Endothelial cell of umbilical vein (primary cell): ENCODE measurements at regions not wholly inside any gene's neighbourhood (a gene's known extent, or its start where the extent isn't known, plus 50 kb on each side); places are given as distances from the start of the nearest gene placed in this dataset.

ENCODE experiments used
- CTCF ChIP-seq, 2 donors: IDR thresholded peaks; 1 replicate in 1 of 2; 2 replicates in 1 of 2; pipeline ENCODE4 v1.5.1; 2011; ENCODE audit warnings: low read length in 2 of 2, mild to moderate bottlenecking in 2 of 2, moderate library complexity in 2 of 2, control low read depth in 1 of 2, inconsistent platforms in 1 of 2, low read depth in 1 of 2; ENCODE audit not compliant: insufficient read depth in 1 of 2; ENCODE audit errors: extremely low read depth in 1 of 2
- EZH2 ChIP-seq: IDR thresholded peaks from 2 replicates; pipeline ENCODE4 v1.6.1; 2012; ENCODE audit warnings: borderline replicate concordance, low read depth, mild to moderate bottlenecking, moderate library complexity, low read length, inconsistent platforms; ENCODE audit not compliant: severe bottlenecking
- JUN ChIP-seq: IDR thresholded peaks from 2 replicates; pipeline ENCODE4 v1.6.1; 2011; ENCODE audit warnings: borderline replicate concordance, low read depth; ENCODE audit not compliant: insufficient read length, insufficient read depth
- MAX ChIP-seq: IDR thresholded peaks from 2 replicates; pipeline ENCODE4 v1.6.1; 2011; ENCODE audit not compliant: insufficient read depth, insufficient read length
- MYC ChIP-seq: IDR thresholded peaks from one replicate; pipeline ENCODE4 v1.6.1; 2011; ENCODE audit warnings: mild to moderate bottlenecking, low read depth, low read length
- POLR2A ChIP-seq: IDR thresholded peaks from 2 replicates; pipeline ENCODE4 v1.6.1; 2012; ENCODE audit warnings: low read depth, mild to moderate bottlenecking, control low read depth, low read length
- POLR2AphosphoS5 ChIP-seq: IDR thresholded peaks from 2 replicates; pipeline ENCODE4 v1.6.1; 2012; ENCODE audit warnings: low read depth, mild to moderate bottlenecking, control low read depth, low read length, moderate library complexity; ENCODE audit not compliant: insufficient read depth

GRCh38 chr20:19935842-19936241 lies 81.3 kb upstream of the NAA20 start:
- no peak for TF ChIP-seq POLR2A
- no peak for TF ChIP-seq EZH2
- TF ChIP-seq CTCF (IDR thresholded peaks at IDR 0.05; ENCODE audit: extremely low read depth in 1 of 2, insufficient read depth in 1 of 2, low read depth in 1 of 2, low read length in 2 of 2) = no peak
- TF ChIP-seq MAX = no peak
- TF ChIP-seq POLR2AphosphoS5 = no peak
- no peak for TF ChIP-seq MYC
- TF ChIP-seq JUN = no peak
